B cell (primary cell): ENCODE measurements at regions not wholly inside any gene's neighbourhood (a gene's known extent, or its start where the extent isn't known, plus 50 kb on each side); places are given as distances from the start of the nearest gene placed in this dataset.

Experiments
- EZH2 ChIP-seq: IDR thresholded peaks from 2 replicates; pipeline ENCODE4 v1.6.1; 2012; ENCODE audit warnings: borderline replicate concordance, low read depth, mild to moderate bottlenecking, moderate library complexity, low read length; ENCODE audit not compliant: insufficient read depth, poor library complexity, severe bottlenecking
- TF ChIP-seq, protein P1 (sequence below): fragments of 200-600 bp; IDR thresholded peaks from one replicate; pipeline ENCODE4 v1.8.0; 2022; ENCODE audit warnings: antibody characterized with exemption, mild to moderate bottlenecking

DNA sequence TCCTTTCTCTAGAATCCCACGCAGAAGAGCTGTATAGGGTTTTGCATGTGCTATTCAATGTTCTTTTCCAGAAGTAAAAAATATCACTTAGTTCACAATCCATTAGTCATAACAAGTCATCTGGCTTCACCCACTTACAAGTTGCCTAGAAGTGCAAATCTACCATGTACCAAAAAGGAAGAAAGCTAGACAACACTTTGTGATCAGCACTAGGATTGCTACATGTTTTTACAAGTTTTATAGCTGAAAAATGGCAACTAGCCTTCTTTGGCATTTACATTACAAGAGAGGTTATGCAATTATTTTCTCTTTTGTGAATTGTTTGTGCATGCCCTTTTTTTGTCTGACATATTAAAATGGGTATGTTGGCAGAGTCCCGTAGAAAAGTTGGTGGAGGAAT is 85.6 kb upstream of the PTPRK start:
- TF ChIP-seq, protein P1, sequence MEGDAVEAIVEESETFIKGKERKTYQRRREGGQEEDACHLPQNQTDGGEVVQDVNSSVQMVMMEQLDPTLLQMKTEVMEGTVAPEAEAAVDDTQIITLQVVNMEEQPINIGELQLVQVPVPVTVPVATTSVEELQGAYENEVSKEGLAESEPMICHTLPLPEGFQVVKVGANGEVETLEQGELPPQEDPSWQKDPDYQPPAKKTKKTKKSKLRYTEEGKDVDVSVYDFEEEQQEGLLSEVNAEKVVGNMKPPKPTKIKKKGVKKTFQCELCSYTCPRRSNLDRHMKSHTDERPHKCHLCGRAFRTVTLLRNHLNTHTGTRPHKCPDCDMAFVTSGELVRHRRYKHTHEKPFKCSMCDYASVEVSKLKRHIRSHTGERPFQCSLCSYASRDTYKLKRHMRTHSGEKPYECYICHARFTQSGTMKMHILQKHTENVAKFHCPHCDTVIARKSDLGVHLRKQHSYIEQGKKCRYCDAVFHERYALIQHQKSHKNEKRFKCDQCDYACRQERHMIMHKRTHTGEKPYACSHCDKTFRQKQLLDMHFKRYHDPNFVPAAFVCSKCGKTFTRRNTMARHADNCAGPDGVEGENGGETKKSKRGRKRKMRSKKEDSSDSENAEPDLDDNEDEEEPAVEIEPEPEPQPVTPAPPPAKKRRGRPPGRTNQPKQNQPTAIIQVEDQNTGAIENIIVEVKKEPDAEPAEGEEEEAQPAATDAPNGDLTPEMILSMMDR, result no peak
- TF ChIP-seq EZH2, result no peak
